Muscle layer of colon (tissue), 2 donors: ENCODE measurements at regions not wholly inside any gene's neighbourhood (a gene's known extent, or its start where the extent isn't known, plus 50 kb on each side); places are given as distances from the start of the nearest gene placed in this dataset.

Experiments used
- H3K27ac ChIP-seq: one replicate; pipeline ENCODE4 v1.7.0; 2013; ENCODE audit warnings: low read depth, mild to moderate bottlenecking, low read length, moderate library complexity
- H3K27me3 ChIP-seq, 2 donors: one replicate each; pipeline ENCODE4 v1.7.0; 2013; ENCODE audit warnings: low read length in 2 of 2, mild to moderate bottlenecking in 2 of 2; ENCODE audit not compliant: insufficient read depth in 2 of 2, control insufficient read depth in 1 of 2
- H3K36me3 ChIP-seq: one replicate; pipeline ENCODE4 v1.7.0; 2013; ENCODE audit warnings: mild to moderate bottlenecking, low read length; ENCODE audit not compliant: insufficient read depth
- H3K4me1 ChIP-seq: one replicate; pipeline ENCODE4 v1.7.0; 2013; ENCODE audit warnings: mild to moderate bottlenecking, low read length; ENCODE audit not compliant: insufficient read depth
- H3K4me3 ChIP-seq, 2 donors: one replicate each; pipeline ENCODE4 v1.7.0; 2013; ENCODE audit warnings: low read length in 2 of 2, low read depth in 1 of 2, mild to moderate bottlenecking in 1 of 2, moderate library complexity in 1 of 2
- H3K9ac ChIP-seq: one replicate; pipeline ENCODE4 v1.7.0; 2013; ENCODE audit warnings: low read length
- H3K9me3 ChIP-seq: one replicate; pipeline ENCODE4 v1.7.0; 2013; ENCODE audit warnings: mild to moderate bottlenecking, low read length
- donor health status: abdominal sarcoma.
- donor health status: Adenocarcinoma of cecum.

DNA sequence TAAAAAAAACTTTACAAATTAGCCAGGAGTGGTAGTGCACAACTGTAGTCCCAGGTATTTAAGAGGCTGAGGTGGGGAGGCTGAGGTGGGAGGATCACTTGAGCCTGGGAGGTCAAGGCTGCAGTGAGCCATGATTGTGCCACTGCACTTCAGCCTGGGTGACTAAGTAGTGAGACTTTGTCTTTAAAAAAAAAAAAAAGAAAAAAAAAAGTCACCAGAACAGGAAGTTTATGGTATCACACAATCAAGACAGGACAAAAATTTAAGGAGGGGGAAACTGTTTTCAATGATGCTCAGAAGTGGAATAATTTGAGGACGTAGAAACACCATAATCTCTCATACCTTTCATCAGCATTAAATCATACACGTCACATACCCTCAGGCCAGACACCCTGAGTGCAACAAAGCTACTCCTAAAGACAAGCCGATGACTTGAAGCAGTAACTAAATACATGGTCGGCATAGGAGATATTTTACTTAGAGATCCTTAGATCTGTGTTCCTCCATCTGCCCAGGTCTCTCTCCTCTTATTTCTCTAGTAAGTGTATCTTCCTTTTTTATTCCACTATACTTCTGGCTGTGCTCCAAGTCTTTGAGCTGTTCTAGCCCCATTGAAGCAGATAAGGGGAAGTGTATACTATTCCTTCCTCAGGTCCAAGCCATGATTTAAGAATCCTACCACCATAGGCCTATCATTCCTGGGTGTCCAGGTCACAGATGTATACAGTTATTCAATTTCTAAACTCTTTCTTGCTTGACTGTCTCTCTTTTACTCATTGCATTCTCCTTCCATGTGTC is 91.3 kb upstream of the APC start:
- Histone ChIP-seq H3K9me3 (no peaks in the 10 kb centered on the region), H3K4me3 (no peak overlapping the region), H3K4me1 (no peaks in the 10 kb centered on the region), H3K27ac (no peak overlapping the region), H3K36me3 (no peaks in the 10 kb centered on the region), H3K9ac (no peak overlapping the region), H3K27me3 (no peaks in the 10 kb centered on the region)

DNA sequence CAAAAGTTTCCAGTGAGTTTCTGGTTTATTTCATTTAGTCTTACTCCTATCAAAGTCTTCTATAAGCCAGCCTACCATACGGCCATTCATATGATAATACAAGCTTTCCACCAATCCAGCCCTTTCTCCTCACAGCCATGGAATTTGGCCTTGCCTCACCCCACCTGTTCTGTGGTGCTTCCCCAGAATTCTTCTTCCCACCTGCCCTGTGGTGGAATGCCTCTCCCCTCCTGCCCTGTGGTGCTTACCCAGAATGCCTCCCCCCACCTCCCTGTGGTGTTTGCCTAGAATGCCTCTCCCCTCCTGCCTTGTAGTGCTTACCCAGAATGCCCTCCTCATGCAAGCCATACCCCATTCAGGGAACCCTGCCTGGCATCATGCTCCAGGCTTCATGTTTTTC is 90.3 kb upstream of the APC start:
- Histone ChIP-seq H3K9me3 (no peaks in the 10 kb centered on the region), H3K9ac (no peak overlapping the region), H3K27me3 (no peaks in the 10 kb centered on the region), H3K4me3 (no peak overlapping the region), H3K36me3 (no peaks in the 10 kb centered on the region), H3K27ac (no peak overlapping the region), H3K4me1 (no peaks in the 10 kb centered on the region)

DNA sequence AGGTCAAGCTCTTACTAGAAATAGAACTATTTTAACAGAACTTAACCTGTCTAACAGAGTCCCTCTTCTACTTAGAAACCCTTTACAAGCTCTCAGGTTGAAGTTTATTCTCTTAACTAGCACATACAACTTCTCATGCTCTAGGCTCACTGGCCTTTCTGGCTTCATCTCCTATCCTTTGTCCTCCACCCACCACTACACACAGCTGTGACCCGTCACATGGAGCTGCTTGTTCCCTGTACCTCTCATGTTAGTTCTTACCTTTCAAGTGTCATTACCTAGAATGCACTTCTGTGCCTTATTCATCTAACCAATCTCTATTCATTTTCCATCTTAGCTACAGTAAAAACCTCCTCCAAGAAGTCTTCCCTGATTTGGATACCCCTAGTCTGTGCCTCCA is 89.4 kb upstream of the APC start:
- Histone ChIP-seq H3K27ac (no peak overlapping the region), H3K4me3 (no peak overlapping the region), H3K9me3 (no peaks in the 10 kb centered on the region), H3K4me1 (no peaks in the 10 kb centered on the region), H3K9ac (no peak overlapping the region), H3K27me3 (no peaks in the 10 kb centered on the region), H3K36me3 (no peaks in the 10 kb centered on the region)

- H3K4me1 ChIP-seq, result no peaks in the 10 kb centered on the region
- no peaks in the 10 kb centered on the region for H3K9me3 ChIP-seq
- H3K27me3 ChIP-seq, result no peaks in the 10 kb centered on the region
- no peak overlapping the region for H3K27ac ChIP-seq
- no peaks in the 10 kb centered on the region for H3K36me3 ChIP-seq
- H3K4me3 ChIP-seq, result no peak overlapping the region
- H3K9ac ChIP-seq, result no peak overlapping the region
Measured at GRCh38 chr5:112649882-112650281, 87.8 kb upstream of the APC start.

DNA sequence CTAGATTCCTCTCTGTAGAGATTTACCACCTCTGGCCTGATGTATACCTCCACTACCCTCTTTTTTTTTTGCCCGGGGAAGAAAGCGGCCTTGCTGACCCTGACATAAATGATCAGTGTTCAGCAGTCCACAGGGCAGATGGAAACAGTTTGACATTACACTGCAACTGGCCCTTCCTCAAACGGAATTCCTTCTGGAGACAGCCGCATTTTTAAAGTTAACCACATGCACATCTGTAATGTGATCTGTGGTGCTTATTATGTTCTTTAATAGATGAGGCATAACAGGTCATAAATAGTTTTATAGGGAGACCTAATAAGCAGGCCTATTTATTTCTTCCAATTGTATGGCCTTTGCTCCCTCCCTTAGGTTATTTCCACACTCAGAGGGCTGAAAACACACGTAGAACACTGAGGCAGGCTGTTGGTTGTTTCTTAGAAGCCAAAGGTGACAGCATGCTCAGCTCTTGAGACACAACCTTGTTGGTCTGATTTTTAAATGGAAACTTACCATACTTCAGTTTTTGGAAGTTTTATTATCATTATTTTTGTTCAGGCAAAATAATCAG is 84.0 kb upstream of the APC start:
- Histone ChIP-seq H3K4me3 (no peak overlapping the region), H3K36me3 (no peaks in the 10 kb centered on the region), H3K9me3 (no peaks in the 10 kb centered on the region), H3K27ac (no peak overlapping the region), H3K27me3 (no peaks in the 10 kb centered on the region), H3K4me1 (no peaks in the 10 kb centered on the region), H3K9ac (no peak overlapping the region)

- Histone ChIP-seq H3K9me3 (no peaks in the 10 kb centered on the region), H3K4me1 (no peaks in the 10 kb centered on the region), H3K27ac (no peak overlapping the region), H3K9ac (no peak overlapping the region), H3K27me3 (no peaks in the 10 kb centered on the region), H3K36me3 (no peaks in the 10 kb centered on the region), H3K4me3 (no peak overlapping the region)
Measured at GRCh38 chr5:112655513-112655912, 82.2 kb upstream of the APC start.

- Histone ChIP-seq H3K27ac (no peak overlapping the region), H3K9ac (no peak overlapping the region), H3K27me3 (no peaks in the 10 kb centered on the region), H3K36me3 (no peaks in the 10 kb centered on the region), H3K4me1 (no peaks in the 10 kb centered on the region), H3K4me3 (no peak overlapping the region), H3K9me3 (no peaks in the 10 kb centered on the region)
Measured at GRCh38 chr5:112656451-112656850, 81.2 kb upstream of the APC start.

GRCh38 chr5:112657804-112658203 is 79.9 kb upstream of the APC start:
- Histone ChIP-seq H3K4me3 (no peak overlapping the region), H3K27me3 (no peaks in the 10 kb centered on the region), H3K27ac (no peak overlapping the region), H3K36me3 (no peaks in the 10 kb centered on the region), H3K9ac (no peak overlapping the region), H3K4me1 (no peaks in the 10 kb centered on the region), H3K9me3 (no peaks in the 10 kb centered on the region)

DNA sequence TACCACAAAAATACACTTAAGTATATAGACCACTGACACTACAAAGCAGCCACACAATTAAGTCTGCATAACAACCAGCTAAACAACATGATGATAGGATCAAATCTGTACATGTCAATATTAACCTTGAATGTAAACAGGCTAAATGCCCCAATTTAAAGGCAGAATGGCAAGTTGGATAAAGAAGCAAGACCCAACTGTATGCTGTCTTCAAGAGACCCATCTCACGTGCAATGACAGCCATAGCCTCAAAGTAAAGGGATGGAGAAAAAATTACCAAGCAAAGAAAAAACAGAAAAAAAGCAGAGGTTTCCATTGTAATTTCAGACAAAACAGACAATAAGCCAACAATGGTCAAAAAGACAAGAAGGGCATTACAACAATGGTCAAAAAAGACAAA is 77.3 kb upstream of the APC start:
- no peak overlapping the region for H3K9ac ChIP-seq
- H3K4me1 ChIP-seq, result no peaks in the 10 kb centered on the region
- H3K27ac ChIP-seq, result no peak overlapping the region
- no peak overlapping the region for H3K4me3 ChIP-seq
- no peaks in the 10 kb centered on the region for H3K9me3 ChIP-seq
- H3K27me3 ChIP-seq, result no peaks in the 10 kb centered on the region
- no peaks in the 10 kb centered on the region for H3K36me3 ChIP-seq

GRCh38 chr5:112663146-112663545 is 74.5 kb upstream of the APC start:
- Histone ChIP-seq H3K4me1 (no peaks in the 10 kb centered on the region), H3K9ac (no peak overlapping the region), H3K27me3 (no peaks in the 10 kb centered on the region), H3K36me3 (no peaks in the 10 kb centered on the region), H3K4me3 (no peak overlapping the region), H3K9me3 (no peaks in the 10 kb centered on the region), H3K27ac (no peak overlapping the region)

DNA sequence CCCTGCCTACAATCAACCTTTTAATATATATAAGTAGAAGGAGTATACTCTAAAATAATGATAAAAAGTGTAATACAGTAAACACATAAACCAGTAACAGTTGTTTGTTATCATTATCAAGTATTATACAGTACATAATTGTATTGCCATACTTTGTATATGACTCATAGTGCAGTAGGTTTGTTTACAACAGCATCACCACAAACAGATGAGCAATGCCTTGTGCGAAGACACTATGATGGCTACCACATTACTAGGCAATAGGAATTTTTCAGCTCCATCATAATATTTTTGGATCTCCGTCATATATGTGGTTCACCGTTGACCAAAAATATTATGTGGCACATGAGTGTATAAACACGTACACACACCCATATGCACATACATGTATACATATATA is 69.7 kb upstream of the APC start:
- Histone ChIP-seq H3K4me1 (no peaks in the 10 kb centered on the region), H3K27ac (no peak overlapping the region), H3K4me3 (no peak overlapping the region), H3K27me3 (no peaks in the 10 kb centered on the region), H3K36me3 (no peaks in the 10 kb centered on the region), H3K9me3 (no peaks in the 10 kb centered on the region), H3K9ac (no peak overlapping the region)

- H3K27ac ChIP-seq, result no peak overlapping the region
- no peak overlapping the region for H3K4me3 ChIP-seq
- H3K27me3 ChIP-seq, result no peaks in the 10 kb centered on the region
- H3K9me3 ChIP-seq, result no peaks in the 10 kb centered on the region
- no peaks in the 10 kb centered on the region for H3K4me1 ChIP-seq
- H3K36me3 ChIP-seq, result no peaks in the 10 kb centered on the region
- H3K9ac ChIP-seq, result no peak overlapping the region
Measured at GRCh38 chr5:112668911-112669310, 68.8 kb upstream of the APC start.
